Endothelial cell (in vitro differentiated cells): ENCODE measurements at regions not wholly inside any gene's neighbourhood (a gene's known extent, or its start where the extent isn't known, plus 50 kb on each side); places are given as distances from the start of the nearest gene placed in this dataset.
A peak's percentile ranks its signal among the peaks of the same experiment; 100 is the strongest.

ENCODE experiments used
- DNase-seq: peaks from one replicate; pipeline ENCODE4 v3.0.0; 2021; ENCODE audit warnings: low spot score
- H3K27ac Mint-ChIP-seq: one replicate; pipeline ENCODE4 v1.8.0; 2021; ENCODE audit warnings: mixed read lengths, inconsistent platforms; ENCODE audit not compliant: unreplicated experiment
- H3K27me3 Mint-ChIP-seq: one replicate; pipeline ENCODE4 v1.8.0; 2021; ENCODE audit warnings: mild to moderate bottlenecking, moderate library complexity, mixed read lengths, inconsistent platforms; ENCODE audit not compliant: unreplicated experiment
- H3K36me3 Mint-ChIP-seq: one replicate; pipeline ENCODE4 v1.8.0; 2021; ENCODE audit warnings: mild to moderate bottlenecking, low read depth, mixed read lengths, inconsistent platforms; ENCODE audit not compliant: unreplicated experiment
- H3K4me1 Mint-ChIP-seq: one replicate; pipeline ENCODE4 v1.8.0; 2021; ENCODE audit warnings: mild to moderate bottlenecking, mixed read lengths, inconsistent platforms; ENCODE audit not compliant: unreplicated experiment
- H3K4me3 Mint-ChIP-seq: one replicate; pipeline ENCODE4 v1.8.0; 2021; ENCODE audit warnings: mild to moderate bottlenecking, mixed read lengths, inconsistent platforms; ENCODE audit not compliant: unreplicated experiment
- H3K9me3 Mint-ChIP-seq: one replicate; pipeline ENCODE4 v1.8.0; 2021; ENCODE audit warnings: mixed read lengths, inconsistent platforms; ENCODE audit not compliant: unreplicated experiment
- CTCF ChIP-seq: fragments of 200-600 bp; sonication (generic); IDR thresholded peaks from one replicate; pipeline ENCODE4 v1.5.0; 2021; ENCODE audit warnings: antibody characterized with exemption; ENCODE audit not compliant: unreplicated experiment

DNA sequence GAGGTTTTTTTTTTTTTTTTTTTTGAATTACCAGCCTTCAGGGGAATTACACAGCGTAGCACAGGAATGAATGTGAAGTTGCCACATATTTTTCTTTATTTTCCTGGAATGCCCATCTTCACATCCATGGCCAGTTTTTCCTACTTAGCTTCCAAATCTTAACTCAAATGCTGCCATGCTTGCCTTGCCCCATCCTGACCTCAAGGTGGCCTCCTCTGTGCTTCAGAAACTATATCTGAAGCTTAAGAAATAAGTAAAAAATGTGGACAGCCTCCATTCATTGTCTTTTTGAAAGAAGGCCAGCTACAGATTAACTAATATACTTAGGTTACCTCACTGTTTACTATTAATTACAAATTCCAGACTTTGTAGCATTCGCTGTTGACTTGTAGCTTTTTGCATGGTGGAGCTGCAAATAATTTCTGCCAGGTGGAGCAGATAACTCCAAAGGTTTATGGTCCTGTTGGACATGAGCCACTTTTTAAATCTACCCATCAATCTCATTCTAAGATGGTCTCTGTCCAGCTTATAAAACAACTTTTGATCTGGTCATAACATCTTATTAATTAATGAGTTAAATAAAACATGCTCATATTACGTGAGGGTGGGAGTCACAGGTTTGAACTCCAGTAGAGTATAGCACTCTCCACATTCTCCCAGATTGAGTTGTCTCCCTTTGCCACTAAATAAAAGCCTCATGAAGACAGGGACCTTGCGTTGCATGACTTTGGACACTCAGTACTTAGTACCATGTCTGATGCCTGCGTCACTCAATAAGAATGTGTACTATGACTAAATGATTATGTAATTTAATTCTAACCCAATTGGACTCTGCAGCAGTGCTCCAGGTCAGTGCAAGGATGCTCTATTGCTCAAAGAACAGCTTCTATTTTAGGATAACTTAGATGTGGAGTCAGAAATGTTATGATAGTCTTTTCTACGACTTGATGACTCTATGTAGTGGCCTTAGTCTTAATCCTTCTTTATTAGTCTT lies 678.6 kb upstream of the CITED2 start:
- peak; percentile 7 for DNase-seq
- Mint-ChIP-seq H3K9me3 (no peaks in the 10 kb centered on the region), H3K27ac (no peak overlapping the region), H3K36me3 (no peaks in the 10 kb centered on the region), H3K4me3 (no peak overlapping the region), H3K27me3 (no peaks in the 10 kb centered on the region), H3K4me1 (no peaks in the 10 kb centered on the region)
- peak; percentile 46 for TF ChIP-seq CTCF

- no peak for DNase-seq
- H3K27ac Mint-ChIP-seq: no peak overlapping the region
- H3K4me3 Mint-ChIP-seq: no peak overlapping the region
- no peaks in the 10 kb centered on the region for H3K27me3 Mint-ChIP-seq
- no peaks in the 10 kb centered on the region for H3K9me3 Mint-ChIP-seq
- no peak for TF ChIP-seq CTCF
- no peaks in the 10 kb centered on the region for H3K4me1 Mint-ChIP-seq
- H3K36me3 Mint-ChIP-seq: no peaks in the 10 kb centered on the region
These were observed 677.4 kb upstream of the CITED2 start for GRCh38 chr6:140051521-140052512.

- Mint-ChIP-seq H3K36me3 (no peaks in the 10 kb centered on the region), H3K27me3 (no peaks in the 10 kb centered on the region), H3K4me3 (no peak overlapping the region), H3K27ac (no peak overlapping the region), H3K9me3 (no peaks in the 10 kb centered on the region), H3K4me1 (no peaks in the 10 kb centered on the region)
- no peak for DNase-seq
- TF ChIP-seq CTCF: no peak
These were observed 675.9 kb upstream of the CITED2 start for GRCh38 chr6:140050101-140050995.

- H3K9me3 Mint-ChIP-seq: no peaks in the 10 kb centered on the region
- no peak for DNase-seq
- H3K4me1 Mint-ChIP-seq: no peaks in the 10 kb centered on the region
- H3K36me3 Mint-ChIP-seq: no peaks in the 10 kb centered on the region
- TF ChIP-seq CTCF: no peak
- no peaks in the 10 kb centered on the region for H3K27me3 Mint-ChIP-seq
- no peak overlapping the region for H3K27ac Mint-ChIP-seq
- no peak overlapping the region for H3K4me3 Mint-ChIP-seq
These were observed 674.8 kb upstream of the CITED2 start for GRCh38 chr6:140049251-140049650.
